DOHH2 (cell line): ENCODE measurements at regions not wholly inside any gene's neighbourhood (a gene's known extent, or its start where the extent isn't known, plus 50 kb on each side); places are given as distances from the start of the nearest gene placed in this dataset.

ENCODE experiments used
- EZH2phosphoT487 ChIP-seq: fragments of 200-600 bp; sonication (generic); IDR thresholded peaks from 2 replicates; pipeline ENCODE4 v1.6.1; 2017; ENCODE audit warnings: borderline replicate concordance, mild to moderate bottlenecking, antibody characterized with exemption, low read length, moderate library complexity, mixed read lengths
- TF ChIP-seq, protein P1 (sequence below): fragments of 200-600 bp; sonication (generic); IDR thresholded peaks from one replicate; pipeline ENCODE4 v1.5.1; 2014; ENCODE audit warnings: antibody characterized with exemption, mild to moderate bottlenecking, low read depth, low read length; ENCODE audit not compliant: poor library complexity, severe bottlenecking

DNA sequence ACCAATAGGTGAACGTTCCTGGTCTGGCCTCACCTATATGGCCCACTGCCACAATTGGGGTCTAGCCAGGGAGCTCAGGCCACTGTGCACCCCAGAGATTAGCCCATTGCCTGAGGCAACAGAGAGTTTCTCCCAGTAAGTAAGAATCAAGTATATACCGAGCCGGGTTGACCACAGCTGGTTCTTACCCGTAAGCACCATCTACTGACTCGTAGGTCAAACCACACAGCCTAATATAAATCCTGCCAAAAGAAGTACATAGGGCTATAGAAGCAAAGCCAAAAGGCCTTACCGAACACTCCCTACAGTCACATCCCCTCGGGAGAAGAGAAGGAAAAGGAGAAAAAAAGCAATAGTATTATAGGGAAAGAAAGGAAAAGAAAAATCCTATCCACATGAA, 463.6 kb upstream of the GJE1 start:
- TF ChIP-seq, protein P1, sequence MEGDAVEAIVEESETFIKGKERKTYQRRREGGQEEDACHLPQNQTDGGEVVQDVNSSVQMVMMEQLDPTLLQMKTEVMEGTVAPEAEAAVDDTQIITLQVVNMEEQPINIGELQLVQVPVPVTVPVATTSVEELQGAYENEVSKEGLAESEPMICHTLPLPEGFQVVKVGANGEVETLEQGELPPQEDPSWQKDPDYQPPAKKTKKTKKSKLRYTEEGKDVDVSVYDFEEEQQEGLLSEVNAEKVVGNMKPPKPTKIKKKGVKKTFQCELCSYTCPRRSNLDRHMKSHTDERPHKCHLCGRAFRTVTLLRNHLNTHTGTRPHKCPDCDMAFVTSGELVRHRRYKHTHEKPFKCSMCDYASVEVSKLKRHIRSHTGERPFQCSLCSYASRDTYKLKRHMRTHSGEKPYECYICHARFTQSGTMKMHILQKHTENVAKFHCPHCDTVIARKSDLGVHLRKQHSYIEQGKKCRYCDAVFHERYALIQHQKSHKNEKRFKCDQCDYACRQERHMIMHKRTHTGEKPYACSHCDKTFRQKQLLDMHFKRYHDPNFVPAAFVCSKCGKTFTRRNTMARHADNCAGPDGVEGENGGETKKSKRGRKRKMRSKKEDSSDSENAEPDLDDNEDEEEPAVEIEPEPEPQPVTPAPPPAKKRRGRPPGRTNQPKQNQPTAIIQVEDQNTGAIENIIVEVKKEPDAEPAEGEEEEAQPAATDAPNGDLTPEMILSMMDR: no peak
- no peak for TF ChIP-seq EZH2phosphoT487
